ENCODE measurements at regions not wholly inside any gene's neighbourhood (a gene's known extent, or its start where the extent isn't known, plus 50 kb on each side); places are given as distances from the start of the nearest gene placed in this dataset.

GRCh38 chrX:856566-857290 is 226.1 kb downstream of the SHOX start:
- Histone ChIP-seq H4K91ac (replicated peaks; ENCODE audit: insufficient read length, low read length) (no peak overlapping the region), H3K23ac (ENCODE audit: insufficient read length) (no peak overlapping the region), H2AK5ac (ENCODE audit: low read depth, low read length) (no peak overlapping the region), H3K14ac (ENCODE audit: insufficient read length) (no peak overlapping the region), H3K4me2 (ENCODE audit: insufficient read depth in 1 of 2, low read depth in 2 of 2, low read length in 2 of 2) (no peak overlapping the region), H3K27ac (ENCODE audit: low read depth, low read length) (no peak overlapping the region), H2BK5ac (ENCODE audit: low read depth, low read length) (no peak overlapping the region), H4K20me1 (replicated peaks in 1 of 2; ENCODE audit: control insufficient read depth in 1 of 2, insufficient read depth in 2 of 2, low read length in 2 of 2) (no peaks in the 10 kb centered on the region), H3K79me1 (ENCODE audit: low read depth, low read length) (no peaks in the 10 kb centered on the region), H3K27me3 (replicated peaks in 1 of 4; ENCODE audit: control insufficient read depth in 3 of 4, extremely low read depth in 1 of 4, insufficient read depth in 3 of 4, low read length in 3 of 4) (peaks cover 0 to 2% (median 0%) of the 10 kb centered on the region in 4 experiments; a peak in 1 of 7 replicates), H3K36me3 (ENCODE audit: control insufficient read depth in 2 of 4, insufficient read depth in 4 of 4, low read length in 3 of 4) (no peaks in the 10 kb centered on the region), H4K8ac (ENCODE audit: extremely low read depth, insufficient read depth, low read length) (no peak overlapping the region), H3K4ac (replicated peaks; ENCODE audit: insufficient read length, low read depth, low read length) (peak overlapping the region; percentile 66), H2BK12ac (ENCODE audit: low read depth, low read length) (no peak overlapping the region), H2BK15ac (ENCODE audit: low read length) (no peak overlapping the region), H4K5ac (ENCODE audit: insufficient read length, low read depth, low read length) (no peak overlapping the region), H2BK120ac (replicated peaks; ENCODE audit: low read depth, low read length) (peak overlapping the region; percentile 79), H3K4me3 (ENCODE audit: extremely low read depth in 1 of 4, insufficient read depth in 2 of 4, low read depth in 3 of 4, low read length in 4 of 4) (no peak overlapping the region), H3K9ac (replicated peaks in 1 of 4; ENCODE audit: extremely low read depth in 1 of 4, low read depth in 3 of 4, low read length in 3 of 4) (no peak overlapping the region), H2AFZ (ENCODE audit: low read length) (no peak overlapping the region), H3K9me3 (ENCODE audit: insufficient read depth in 2 of 2, low read depth in 1 of 2, low read length in 1 of 2) (no peaks in the 10 kb centered on the region), H3K23me2 (ENCODE audit: low read depth, low read length) (no peaks in the 10 kb centered on the region), H3K79me2 (ENCODE audit: control insufficient read depth in 1 of 2, insufficient read depth in 2 of 2, low read length in 2 of 2) (no peaks in the 10 kb centered on the region), H3K18ac (ENCODE audit: extremely low read depth, low read length) (no peak overlapping the region; the same call in 1 of the 2 replicates), H2BK20ac (ENCODE audit: low read length) (no peak overlapping the region), H3K4me1 (replicated peaks in 1 of 4; ENCODE audit: control insufficient read depth in 3 of 4, insufficient read depth in 4 of 4, low read length in 3 of 4) (peaks cover 0 to 2% (median 0%) of the 10 kb centered on the region in 4 experiments; a peak in 1 of 7 replicates), H3K56ac (replicated peaks; ENCODE audit: insufficient read length, low read depth, low read length) (no peak overlapping the region)
- 89% methylated on average over 14 of the region's 14 CpGs; no CpG with 5 or more reads in 1 of the 2 experiments for WGBS, 2 experiments (ENCODE audit: extremely low coverage in 1 of 2, insufficient coverage in 1 of 2, insufficient read length in 1 of 2, insufficient replicate concordance in 2 of 2, low coverage in 1 of 2, low lambda C conversion rate in 2 of 2, missing lambda C conversion rate in 1 of 2)
- ChIA-PET CTCF (ENCODE audit: partially characterized antibody) (no interaction called here), POLR2A (ENCODE audit: partially characterized antibody) (no interaction called here)
- no peak for TF ChIP-seq SP4 (IDR thresholded peaks at IDR 0.05; ENCODE audit: low read length)
- TF ChIP-seq CBX5 (IDR thresholded peaks at IDR 0.05; ENCODE audit: low read depth, low read length), result no peak
- TF ChIP-seq CHD2 (IDR thresholded peaks at IDR 0.05; ENCODE audit: low read length), result no peak
- no peak for TF ChIP-seq POU5F1 (IDR thresholded peaks at IDR 0.05; ENCODE audit: low read depth, low read length)
- no peak for TF ChIP-seq TAF1 (IDR thresholded peaks at IDR 0.05; ENCODE audit: low read depth, low read length)
- no peak for TF ChIP-seq KDM5A (IDR thresholded peaks at IDR 0.05; ENCODE audit: low read length)
- no peak for TF ChIP-seq CREB1 (IDR thresholded peaks at IDR 0.05)
- no peak for TF ChIP-seq BACH1 (IDR thresholded peaks at IDR 0.05; ENCODE audit: low read length)
- no peak for TF ChIP-seq GTF2F1 (IDR thresholded peaks at IDR 0.05; ENCODE audit: borderline replicate concordance, low read depth, low read length)
- no peak for TF ChIP-seq SIX5 (IDR thresholded peaks at IDR 0.05; ENCODE audit: low read depth, low read length)
- DNase-seq (ENCODE audit: low read depth in 1 of 2, low spot score in 2 of 2), result peak in 1 of 2 experiments; percentile 3
- no peak for FAIRE-seq

Data from H1 (cell line).